ENCODE measurements at regions not wholly inside any gene's neighbourhood (a gene's known extent, or its start where the extent isn't known, plus 50 kb on each side); places are given as distances from the start of the nearest gene placed in this dataset.

DNA sequence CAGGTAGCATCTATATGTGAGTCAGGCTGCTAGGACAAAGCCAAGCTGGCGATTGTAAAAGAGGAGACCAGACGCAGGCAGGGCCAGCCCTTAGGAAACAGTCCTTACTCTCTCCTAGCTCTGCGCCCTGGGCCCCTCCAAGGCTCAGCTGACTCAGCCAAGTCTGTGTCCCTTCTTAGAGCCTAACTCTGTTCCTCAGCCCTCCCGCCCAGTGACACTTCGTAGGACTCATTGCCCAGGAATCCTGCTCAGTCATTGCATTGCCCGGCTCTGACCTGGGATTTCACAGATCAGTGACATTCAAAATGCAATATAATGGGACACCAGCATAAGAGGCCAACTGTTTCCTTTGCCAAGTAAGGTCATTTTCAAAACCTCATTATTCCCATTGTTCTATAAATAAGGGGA is 244.2 kb downstream of the TLE3 start:
- H3K36me3 ChIP-seq, result no peaks in the 10 kb centered on the region
- H3K27me3 ChIP-seq, result no peaks in the 10 kb centered on the region
- intact Hi-C loops (cut with DNase I), result no loop called here
- DNase-seq, result no peak
- no peaks in the 10 kb centered on the region for H3K9me3 ChIP-seq
- H3K4me1 ChIP-seq (ENCODE audit: insufficient read depth), result no peaks in the 10 kb centered on the region
- TF ChIP-seq POLR2A (IDR thresholded peaks at IDR 0.05) (no peak), EP300 (IDR thresholded peaks at IDR 0.05) (no peak)
- TF ChIP-seq, protein P1, sequence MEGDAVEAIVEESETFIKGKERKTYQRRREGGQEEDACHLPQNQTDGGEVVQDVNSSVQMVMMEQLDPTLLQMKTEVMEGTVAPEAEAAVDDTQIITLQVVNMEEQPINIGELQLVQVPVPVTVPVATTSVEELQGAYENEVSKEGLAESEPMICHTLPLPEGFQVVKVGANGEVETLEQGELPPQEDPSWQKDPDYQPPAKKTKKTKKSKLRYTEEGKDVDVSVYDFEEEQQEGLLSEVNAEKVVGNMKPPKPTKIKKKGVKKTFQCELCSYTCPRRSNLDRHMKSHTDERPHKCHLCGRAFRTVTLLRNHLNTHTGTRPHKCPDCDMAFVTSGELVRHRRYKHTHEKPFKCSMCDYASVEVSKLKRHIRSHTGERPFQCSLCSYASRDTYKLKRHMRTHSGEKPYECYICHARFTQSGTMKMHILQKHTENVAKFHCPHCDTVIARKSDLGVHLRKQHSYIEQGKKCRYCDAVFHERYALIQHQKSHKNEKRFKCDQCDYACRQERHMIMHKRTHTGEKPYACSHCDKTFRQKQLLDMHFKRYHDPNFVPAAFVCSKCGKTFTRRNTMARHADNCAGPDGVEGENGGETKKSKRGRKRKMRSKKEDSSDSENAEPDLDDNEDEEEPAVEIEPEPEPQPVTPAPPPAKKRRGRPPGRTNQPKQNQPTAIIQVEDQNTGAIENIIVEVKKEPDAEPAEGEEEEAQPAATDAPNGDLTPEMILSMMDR (IDR thresholded peaks at IDR 0.05), result no peak
- H3K4me3 ChIP-seq, result no peak overlapping the region
- 72 to 77% (median 74%) methylated on average over 6 of the region's 6 CpGs for WGBS, 3 donors
- no peak overlapping the region for H3K27ac ChIP-seq

DNA sequence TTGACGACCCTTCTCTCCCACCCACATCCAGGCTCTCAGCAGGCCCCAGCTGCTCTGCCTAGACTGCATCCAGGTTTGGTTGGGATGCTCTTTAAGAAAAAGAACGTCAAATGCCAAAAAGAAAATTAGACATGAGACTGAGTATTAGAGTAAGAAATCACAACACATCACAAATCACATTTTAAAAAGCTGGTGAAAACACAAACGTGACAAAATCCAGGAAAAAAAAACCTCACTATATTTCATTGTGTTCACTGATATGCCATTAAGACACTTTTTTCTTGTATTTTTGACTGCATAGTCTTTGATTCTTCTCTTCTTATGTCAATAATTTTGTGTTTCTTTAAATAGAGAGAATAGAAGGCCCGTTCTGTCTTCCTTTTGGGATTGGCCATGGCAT is 243.7 kb downstream of the TLE3 start:
- H3K4me1 ChIP-seq (ENCODE audit: insufficient read depth), result no peaks in the 10 kb centered on the region
- H3K27me3 ChIP-seq, result no peaks in the 10 kb centered on the region
- DNase-seq, result no peak
- no peak overlapping the region for H3K4me3 ChIP-seq
- H3K36me3 ChIP-seq, result no peaks in the 10 kb centered on the region
- TF ChIP-seq EP300 (IDR thresholded peaks at IDR 0.05), result no peak
- no peak for TF ChIP-seq POLR2A (IDR thresholded peaks at IDR 0.05)
- TF ChIP-seq, protein P1 (IDR thresholded peaks at IDR 0.05), result no peak
- intact Hi-C loops (cut with DNase I), result no loop called here
- 24 to 49% (median 41%) methylated on average over 4 of the region's 4 CpGs for WGBS, 3 donors
- H3K9me3 ChIP-seq, result no peaks in the 10 kb centered on the region
- H3K27ac ChIP-seq, result no peak overlapping the region

DNA sequence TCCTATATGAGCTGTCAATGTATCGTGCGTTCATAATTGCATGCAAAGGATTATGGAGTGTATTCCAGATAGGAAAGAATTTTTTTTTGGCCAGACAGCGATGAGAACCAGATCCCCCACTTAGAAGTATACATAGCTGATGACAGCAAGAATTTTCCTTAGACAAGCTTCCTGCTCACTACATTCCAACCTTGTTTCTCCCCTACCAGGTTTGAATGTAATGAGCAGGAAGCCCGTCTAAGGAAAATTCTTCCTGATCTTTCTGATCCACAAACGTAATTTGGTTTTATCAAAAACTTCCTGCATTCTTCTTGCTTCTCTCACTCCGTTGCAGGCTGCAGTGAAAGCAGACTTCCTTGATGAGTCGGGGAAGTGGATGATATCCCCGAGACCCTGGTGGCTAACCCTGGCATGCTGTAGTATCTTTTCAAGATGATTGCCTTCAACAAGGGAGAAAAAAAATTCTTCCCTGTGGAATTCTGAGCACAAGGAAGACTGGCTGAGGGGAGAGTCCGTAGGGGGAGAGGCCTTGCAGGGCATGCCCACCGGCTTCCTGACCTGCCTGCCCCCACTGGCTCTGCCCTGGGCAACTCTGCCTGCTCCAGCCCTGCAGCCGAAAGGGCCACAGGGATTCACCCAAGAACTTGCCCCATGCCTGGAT is 243.1 kb downstream of the TLE3 start:
- 23 to 59% (median 50%) methylated on average over 11 of the region's 11 CpGs for WGBS, 3 donors
- H3K27me3 ChIP-seq, result no peaks in the 10 kb centered on the region
- H3K36me3 ChIP-seq, result no peaks in the 10 kb centered on the region
- TF ChIP-seq, protein P1 (IDR thresholded peaks at IDR 0.05), result no peak
- TF ChIP-seq POLR2A (IDR thresholded peaks at IDR 0.05), result no peak
- TF ChIP-seq EP300 (IDR thresholded peaks at IDR 0.05), result no peak
- no peaks in the 10 kb centered on the region for H3K4me1 ChIP-seq (ENCODE audit: insufficient read depth)
- no peak for DNase-seq
- no peaks in the 10 kb centered on the region for H3K9me3 ChIP-seq
- no peak overlapping the region for H3K4me3 ChIP-seq
- intact Hi-C loops (cut with DNase I), result no loop called here
- H3K27ac ChIP-seq, result no peak overlapping the region

DNA sequence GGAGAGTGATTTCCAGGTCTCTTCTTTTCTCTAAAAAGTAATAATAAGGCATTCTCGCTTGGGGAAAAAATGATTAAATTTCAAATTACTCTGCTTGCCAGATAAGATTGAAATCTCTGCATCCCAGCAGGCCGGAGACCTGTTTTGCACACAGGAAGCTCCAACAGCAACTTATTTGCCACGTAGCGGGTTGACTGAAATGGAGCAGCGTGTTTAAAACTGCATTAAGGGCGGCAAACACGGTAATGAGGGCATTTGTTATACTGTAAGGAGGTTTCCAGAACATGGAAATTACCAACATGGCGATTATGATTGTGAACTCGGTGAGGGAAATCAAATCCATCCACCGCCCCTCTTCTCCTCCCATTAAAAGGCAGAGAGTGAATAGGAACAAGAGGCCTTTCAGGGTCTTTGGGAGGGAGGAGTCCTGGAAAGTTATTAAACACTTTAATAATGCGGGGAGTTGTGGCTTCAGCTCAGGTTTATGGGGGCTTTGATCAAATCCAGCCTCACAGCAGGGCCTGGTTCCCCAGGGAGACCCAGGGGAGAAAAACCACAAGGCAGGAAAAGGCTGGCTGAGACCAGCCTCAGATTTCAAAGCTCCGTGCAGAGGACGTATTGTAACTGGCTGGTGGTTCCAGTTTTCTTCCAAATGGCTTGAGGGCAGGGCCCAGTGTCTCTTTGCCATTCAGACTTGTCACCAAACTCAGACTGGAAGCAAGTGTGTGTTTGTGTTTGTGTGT is 242.3 kb downstream of the TLE3 start:
- Histone ChIP-seq H3K4me1 (ENCODE audit: insufficient read depth) (no peaks in the 10 kb centered on the region), H3K27ac (no peak overlapping the region), H3K27me3 (no peaks in the 10 kb centered on the region), H3K9me3 (no peaks in the 10 kb centered on the region), H3K4me3 (no peak overlapping the region), H3K36me3 (no peaks in the 10 kb centered on the region)
- 90 to 94% (median 93%) methylated on average over 13 of the region's 13 CpGs for WGBS, 3 donors
- DNase-seq, result no peak
- TF ChIP-seq EP300 (IDR thresholded peaks at IDR 0.05) (no peak), POLR2A (IDR thresholded peaks at IDR 0.05) (no peak)
- TF ChIP-seq, protein P1 (IDR thresholded peaks at IDR 0.05), result no peak
- intact Hi-C loops (cut with DNase I), result no loop called here
